SU-DHL-6 (cell line): ENCODE measurements at regions not wholly inside any gene's neighbourhood (a gene's known extent, or its start where the extent isn't known, plus 50 kb on each side); places are given as distances from the start of the nearest gene placed in this dataset.

Experiments used
- H2AFZ ChIP-seq: fragments of 200-600 bp; sonication (generic); 2 replicates; pipeline ENCODE4 v1.6.1; 2014; ENCODE audit warnings: low read depth, mild to moderate bottlenecking, moderate library complexity, mixed read lengths, antibody characterized with exemption, low read length; ENCODE audit not compliant: severe bottlenecking
- H3F3A ChIP-seq: fragments of 200-600 bp; shearing (Covaris generic); 2 replicates; pipeline ENCODE4 v1.6.0; 2016; ENCODE audit warnings: antibody characterized with exemption, mild to moderate bottlenecking; ENCODE audit not compliant: insufficient read depth
- H3K27ac ChIP-seq: fragments of 200-600 bp; sonication (generic); 2 replicates; pipeline ENCODE4 v1.5.1; 2016; ENCODE audit warnings: low read depth, mild to moderate bottlenecking, low read length, moderate library complexity, mixed read lengths
- H3K27me3 ChIP-seq: fragments of 200-600 bp; sonication (generic), shearing (Covaris generic); 2 replicates; pipeline ENCODE4 v1.6.0; 2014; ENCODE audit warnings: mild to moderate bottlenecking, low read length
- H3K36me3 ChIP-seq: fragments of 200-600 bp; sonication (generic); 2 replicates; pipeline ENCODE4 v1.6.1; 2014; ENCODE audit warnings: mild to moderate bottlenecking, low read length, mixed read lengths
- H3K4me2 ChIP-seq: fragments of 300-600, 200-600 bp; shearing (Covaris generic), sonication (generic); 2 replicates; pipeline ENCODE4 v1.6.0; 2014; ENCODE audit warnings: low read length, low read depth, mild to moderate bottlenecking; ENCODE audit not compliant: poor library complexity, severe bottlenecking
- H3K4me3 ChIP-seq: fragments of 200-600 bp; sonication (generic); 2 replicates; pipeline ENCODE4 v1.5.1; 2014; ENCODE audit warnings: antibody characterized with exemption, low read length, mild to moderate bottlenecking, mixed read lengths; ENCODE audit not compliant: insufficient read depth, poor library complexity, severe bottlenecking
- H3K79me2 ChIP-seq: fragments of 200-600 bp; sonication (generic); 2 replicates; pipeline ENCODE4 v1.6.1; 2014; ENCODE audit warnings: mild to moderate bottlenecking, low read length, moderate library complexity; ENCODE audit not compliant: insufficient read depth
- H3K9ac ChIP-seq: fragments of 200-600 bp; sonication (generic); 2 replicates; pipeline ENCODE4 v1.7.0; 2014; ENCODE audit warnings: mild to moderate bottlenecking, low read length
- H3K9me2 ChIP-seq: fragments of 200-600 bp; sonication (generic); replicated peaks from 2 replicates; pipeline ENCODE4 v1.6.1; 2014; ENCODE audit warnings: low read length; ENCODE audit not compliant: insufficient read depth
- H3K9me3 ChIP-seq: fragments of 200-600 bp; sonication (generic); 2 replicates; pipeline ENCODE4 v1.6.1; 2014; ENCODE audit warnings: low read length, mixed read lengths; ENCODE audit not compliant: insufficient read depth
- H4K20me1 ChIP-seq: fragments of 200-600 bp; sonication (generic); 2 replicates; pipeline ENCODE4 v1.6.1; 2014; ENCODE audit warnings: low read depth, mild to moderate bottlenecking, antibody characterized with exemption, low read length, moderate library complexity, mixed read lengths
- EZH2phosphoT487 ChIP-seq: fragments of 200-600 bp; sonication (generic), shearing (Covaris generic); conservative IDR thresholded peaks from 2 replicates; pipeline ENCODE4 v1.6.1; 2018; ENCODE audit warnings: mild to moderate bottlenecking, antibody characterized with exemption, low read length, moderate library complexity, mixed read lengths
- TF ChIP-seq, protein P1 (sequence below): fragments of 200-600 bp; sonication (generic); IDR thresholded peaks from one replicate; pipeline ENCODE4 v1.5.1; 2017; ENCODE audit warnings: antibody characterized with exemption, mild to moderate bottlenecking, low read length, moderate library complexity; ENCODE audit not compliant: insufficient read depth, poor library complexity, severe bottlenecking

DNA sequence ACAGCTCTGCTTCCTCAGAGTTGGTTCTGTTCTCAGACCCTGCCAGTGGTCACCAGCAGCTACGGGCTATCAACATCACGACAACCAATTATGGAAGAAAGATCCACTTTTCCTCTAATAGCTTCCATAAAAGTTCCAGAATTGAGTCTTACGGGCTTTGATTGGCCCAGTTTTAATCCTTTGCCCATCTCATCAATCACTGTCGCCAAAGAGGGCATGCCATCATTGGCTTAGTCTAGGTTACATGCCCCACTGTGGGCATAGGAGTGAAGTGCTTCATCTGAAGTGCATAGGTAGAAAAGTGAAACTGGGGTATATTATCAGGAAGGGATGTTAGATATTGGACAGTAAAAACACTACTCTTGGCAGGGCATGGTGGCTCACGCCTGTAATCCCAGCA is 76.6 kb upstream of the DHX40 start:
- TF ChIP-seq EZH2phosphoT487, result no peak
- TF ChIP-seq, protein P1, sequence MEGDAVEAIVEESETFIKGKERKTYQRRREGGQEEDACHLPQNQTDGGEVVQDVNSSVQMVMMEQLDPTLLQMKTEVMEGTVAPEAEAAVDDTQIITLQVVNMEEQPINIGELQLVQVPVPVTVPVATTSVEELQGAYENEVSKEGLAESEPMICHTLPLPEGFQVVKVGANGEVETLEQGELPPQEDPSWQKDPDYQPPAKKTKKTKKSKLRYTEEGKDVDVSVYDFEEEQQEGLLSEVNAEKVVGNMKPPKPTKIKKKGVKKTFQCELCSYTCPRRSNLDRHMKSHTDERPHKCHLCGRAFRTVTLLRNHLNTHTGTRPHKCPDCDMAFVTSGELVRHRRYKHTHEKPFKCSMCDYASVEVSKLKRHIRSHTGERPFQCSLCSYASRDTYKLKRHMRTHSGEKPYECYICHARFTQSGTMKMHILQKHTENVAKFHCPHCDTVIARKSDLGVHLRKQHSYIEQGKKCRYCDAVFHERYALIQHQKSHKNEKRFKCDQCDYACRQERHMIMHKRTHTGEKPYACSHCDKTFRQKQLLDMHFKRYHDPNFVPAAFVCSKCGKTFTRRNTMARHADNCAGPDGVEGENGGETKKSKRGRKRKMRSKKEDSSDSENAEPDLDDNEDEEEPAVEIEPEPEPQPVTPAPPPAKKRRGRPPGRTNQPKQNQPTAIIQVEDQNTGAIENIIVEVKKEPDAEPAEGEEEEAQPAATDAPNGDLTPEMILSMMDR, result no peak
- Histone ChIP-seq H3K9me3 (no peaks in the 10 kb centered on the region), H3K36me3 (no peaks in the 10 kb centered on the region), H3K27me3 (no peaks in the 10 kb centered on the region), H3K9me2 (no peaks in the 10 kb centered on the region), H3K9ac (no peak overlapping the region), H2AFZ (no peak overlapping the region), H3K4me3 (no peak overlapping the region), H3K79me2 (no peaks in the 10 kb centered on the region), H3K27ac (no peak overlapping the region), H3K4me2 (no peak overlapping the region), H4K20me1 (no peaks in the 10 kb centered on the region), H3F3A (no peaks in the 10 kb centered on the region)

DNA sequence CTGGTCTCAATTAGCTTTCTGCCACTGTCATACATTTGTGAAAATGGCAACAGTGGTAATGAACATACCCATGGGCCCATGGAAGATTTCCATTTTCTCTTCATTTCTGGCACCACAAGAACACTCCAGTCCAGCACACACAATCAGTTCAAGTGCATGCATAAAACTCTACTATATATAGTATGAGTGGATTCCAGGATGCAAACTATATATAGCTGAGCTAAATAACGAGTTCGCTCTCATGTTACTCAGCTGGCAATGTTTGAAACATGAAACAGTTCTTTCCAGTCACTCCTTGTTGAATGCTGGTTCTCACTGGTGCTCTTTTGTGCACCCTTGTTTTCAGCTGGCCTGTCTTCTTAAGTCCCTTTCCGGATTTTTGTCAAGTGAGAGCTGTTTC is 75.2 kb upstream of the DHX40 start:
- H2AFZ ChIP-seq, result no peak overlapping the region
- no peaks in the 10 kb centered on the region for H3K9me3 ChIP-seq
- no peaks in the 10 kb centered on the region for H3K79me2 ChIP-seq
- no peak overlapping the region for H3K9ac ChIP-seq
- H3K4me2 ChIP-seq, result no peak overlapping the region
- H3K27ac ChIP-seq, result no peak overlapping the region
- H3F3A ChIP-seq, result no peaks in the 10 kb centered on the region
- no peak for TF ChIP-seq EZH2phosphoT487
- TF ChIP-seq, protein P1, result no peak
- no peaks in the 10 kb centered on the region for H3K27me3 ChIP-seq
- no peaks in the 10 kb centered on the region for H4K20me1 ChIP-seq
- H3K9me2 ChIP-seq, result no peaks in the 10 kb centered on the region
- H3K4me3 ChIP-seq, result no peak overlapping the region
- no peaks in the 10 kb centered on the region for H3K36me3 ChIP-seq

DNA sequence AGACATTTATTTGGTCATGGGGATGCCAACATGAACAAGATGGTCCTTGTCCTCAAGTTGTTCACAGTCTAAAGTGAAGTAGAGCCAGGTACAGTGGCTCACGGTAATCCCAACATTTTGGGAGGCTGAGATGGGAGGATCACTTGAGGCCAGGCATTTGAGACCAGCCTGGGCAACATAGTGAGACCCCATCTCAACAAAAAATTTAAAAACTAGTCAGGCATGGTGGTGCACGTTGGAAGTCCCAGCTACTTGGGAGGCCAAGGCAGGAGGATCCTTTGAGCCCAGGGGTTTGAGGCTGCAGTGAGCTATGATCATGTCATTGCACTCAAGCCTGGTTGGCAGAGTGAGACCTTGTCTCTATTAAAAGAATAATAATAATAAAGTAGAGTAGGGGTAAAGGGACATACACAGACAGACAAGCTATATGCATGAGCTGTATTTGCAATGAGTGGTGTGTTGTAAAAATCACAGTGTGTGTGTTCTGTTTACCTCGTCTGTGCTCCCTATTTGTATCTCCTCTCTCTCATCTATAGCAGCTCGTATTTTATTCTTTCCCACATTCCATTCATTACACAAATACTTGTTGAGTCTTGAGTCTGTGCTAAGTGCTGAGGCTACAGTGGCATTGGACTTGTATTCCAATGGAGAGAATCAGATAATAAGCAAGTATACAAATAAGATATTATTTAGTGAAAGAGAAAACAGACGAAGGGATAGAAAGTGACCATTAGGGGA is 73.9 kb upstream of the DHX40 start:
- Histone ChIP-seq H3K9me3 (no peaks in the 10 kb centered on the region), H3F3A (no peaks in the 10 kb centered on the region), H3K36me3 (no peaks in the 10 kb centered on the region), H3K79me2 (no peaks in the 10 kb centered on the region), H3K4me2 (no peak overlapping the region), H3K4me3 (no peak overlapping the region), H3K27ac (no peak overlapping the region), H4K20me1 (no peaks in the 10 kb centered on the region), H3K9ac (no peak overlapping the region), H3K9me2 (no peaks in the 10 kb centered on the region), H2AFZ (no peak overlapping the region), H3K27me3 (no peaks in the 10 kb centered on the region)
- no peak for TF ChIP-seq EZH2phosphoT487
- TF ChIP-seq, protein P1, result no peak
